ENCODE measurements at regions not wholly inside any gene's neighbourhood (a gene's known extent, or its start where the extent isn't known, plus 50 kb on each side); places are given as distances from the start of the nearest gene placed in this dataset.

- no peak for TF ChIP-seq EP300 (IDR thresholded peaks at IDR 0.05; ENCODE audit: borderline replicate concordance)
These were observed 328.3 kb downstream of the FAT3 start for GRCh38 chr11:92552942-92553341.

GRCh38 chr11:92554688-92555087, 330.1 kb downstream of the FAT3 start:
- TF ChIP-seq ZBTB7A (IDR thresholded peaks at IDR 0.05; ENCODE audit: low read depth) (no peak), YY1 (IDR thresholded peaks at IDR 0.05; ENCODE audit: low read depth) (no peak), TAF1 (IDR thresholded peaks at IDR 0.05; ENCODE audit: low read depth) (no peak), MAX (IDR thresholded peaks at IDR 0.05) (no peak)

- no peak for TF ChIP-seq RAD21 (IDR thresholded peaks at IDR 0.05; ENCODE audit: low read depth)
- no peak for TF ChIP-seq USF1 (IDR thresholded peaks at IDR 0.05)
- TF ChIP-seq REST (IDR thresholded peaks at IDR 0.05; ENCODE audit: low read depth): peak; percentile 81
These were observed 331.8 kb downstream of the FAT3 start for GRCh38 chr11:92556431-92556830.

DNA sequence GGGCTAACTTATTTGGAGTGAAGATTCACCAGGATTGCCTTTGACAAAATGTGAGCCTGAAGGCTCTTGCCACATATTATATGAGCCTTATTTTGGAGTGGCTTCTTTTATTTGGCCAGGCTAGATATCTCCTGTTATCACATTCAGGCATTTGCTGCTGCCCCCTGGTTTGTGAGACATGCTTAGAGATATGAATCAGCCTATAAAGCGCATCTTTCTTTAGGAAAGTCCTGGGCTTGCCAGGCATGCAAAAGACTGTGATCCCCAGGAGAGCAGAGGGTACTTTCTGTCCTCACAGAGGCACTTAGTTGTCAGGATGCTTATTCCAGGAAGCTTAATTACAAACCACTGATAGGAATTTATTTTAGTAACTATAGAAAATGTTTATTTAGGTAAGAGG, 333.3 kb downstream of the FAT3 start:
- no peak for TF ChIP-seq CREB1 (IDR thresholded peaks at IDR 0.05; ENCODE audit: low read depth)
- no peak for TF ChIP-seq TEAD4 (IDR thresholded peaks at IDR 0.05)
- TF ChIP-seq REST (IDR thresholded peaks at IDR 0.05; ENCODE audit: low read depth): no peak
- no peak for TF ChIP-seq ZBTB7A (IDR thresholded peaks at IDR 0.05; ENCODE audit: low read depth)

DNA sequence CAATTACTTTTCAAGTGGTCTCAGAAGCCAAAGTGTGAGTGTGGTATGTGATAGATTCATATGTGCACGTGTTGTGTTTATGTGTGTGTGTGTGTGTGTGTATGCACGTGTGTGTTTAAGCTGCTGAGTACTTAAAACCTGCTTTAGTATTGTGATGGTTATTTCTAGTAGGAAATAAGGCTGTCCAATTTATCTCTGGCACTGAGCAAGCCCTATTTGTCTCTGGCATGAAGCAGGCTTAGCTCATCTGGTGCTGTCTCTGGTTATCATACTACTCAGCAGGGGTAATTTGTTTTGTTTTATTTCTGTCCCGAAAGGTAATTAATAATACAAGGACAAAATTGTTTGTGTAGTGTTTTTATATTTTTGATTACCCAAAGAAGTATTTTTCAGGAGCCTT, 333.7 kb downstream of the FAT3 start:
- TF ChIP-seq EGR1 (IDR thresholded peaks at IDR 0.05): no peak
- no peak for TF ChIP-seq RAD21 (IDR thresholded peaks at IDR 0.05; ENCODE audit: low read depth)
- no peak for TF ChIP-seq TEAD4 (IDR thresholded peaks at IDR 0.05)
- no peak for TF ChIP-seq MAX (IDR thresholded peaks at IDR 0.05)
- no peak for TF ChIP-seq NFIC (IDR thresholded peaks at IDR 0.05)
- TF ChIP-seq REST (IDR thresholded peaks at IDR 0.05; ENCODE audit: low read depth): no peak
- no peak for TF ChIP-seq ZBTB7A (IDR thresholded peaks at IDR 0.05; ENCODE audit: low read depth)
- no peak for TF ChIP-seq CREB1 (IDR thresholded peaks at IDR 0.05; ENCODE audit: low read depth)
- TF ChIP-seq EP300 (IDR thresholded peaks at IDR 0.05; ENCODE audit: borderline replicate concordance): no peak
- no peak for TF ChIP-seq YY1 (IDR thresholded peaks at IDR 0.05; ENCODE audit: low read depth)
- TF ChIP-seq CEBPB (IDR thresholded peaks at IDR 0.05): no peak
- TF ChIP-seq TCF12 (IDR thresholded peaks at IDR 0.05; ENCODE audit: low read depth): no peak
- no peak for TF ChIP-seq USF1 (IDR thresholded peaks at IDR 0.05)
- TF ChIP-seq TAF1 (IDR thresholded peaks at IDR 0.05; ENCODE audit: low read depth): no peak
- TF ChIP-seq FOXM1 (IDR thresholded peaks at IDR 0.05; ENCODE audit: borderline replicate concordance, low read depth): no peak

- no peak for TF ChIP-seq USF1 (IDR thresholded peaks at IDR 0.05)
These were observed 345.1 kb downstream of the FAT3 start for GRCh38 chr11:92569726-92570125.
